Hepatocyte (in vitro differentiated cells): ENCODE measurements at regions not wholly inside any gene's neighbourhood (a gene's known extent, or its start where the extent isn't known, plus 50 kb on each side); places are given as distances from the start of the nearest gene placed in this dataset.
"Not testable (repeated sequence)": the region's sequence is repeated elsewhere in the genome, so short reads cannot be mapped to it uniquely, and the experiment has no call there.

Source experiments
- DNase-seq: peaks from one replicate; pipeline ENCODE4 v3.0.0-alpha.2; 2016; ENCODE audit warnings: low spot score
- H2AFZ ChIP-seq: fragments of 200-600 bp; sonication (generic); 2 replicates; pipeline ENCODE4 v1.6.0; 2016; ENCODE audit warnings: antibody characterized with exemption, mild to moderate bottlenecking
- H3K27ac ChIP-seq: fragments of 200-600 bp; sonication (generic); 2 replicates; pipeline ENCODE4 v1.5.1; 2016; ENCODE audit warnings: mild to moderate bottlenecking
- H3K27me3 ChIP-seq: fragments of 200-600 bp; sonication (generic); 2 replicates; pipeline ENCODE4 v1.6.1; 2016
- H3K36me3 ChIP-seq: fragments of 200-600 bp; sonication (generic); replicated peaks from 2 replicates; pipeline ENCODE4 v1.5.1; 2016; ENCODE audit warnings: low read depth; ENCODE audit not compliant: insufficient read depth
- H3K4me1 ChIP-seq: fragments of 200-600 bp; sonication (generic); 2 replicates; pipeline ENCODE4 v1.5.1; 2016; ENCODE audit warnings: mild to moderate bottlenecking, moderate library complexity; ENCODE audit not compliant: insufficient read depth
- H3K4me2 ChIP-seq: fragments of 200-600 bp; sonication (generic); 2 replicates; pipeline ENCODE4 v1.6.0; 2016
- H3K4me3 ChIP-seq: fragments of 200-600 bp; sonication (generic); 2 replicates; pipeline ENCODE4 v1.5.1; 2016; ENCODE audit warnings: mild to moderate bottlenecking
- H3K79me2 ChIP-seq: fragments of 200-600 bp; sonication (generic); 2 replicates; pipeline ENCODE4 v1.6.0; 2017; ENCODE audit warnings: mild to moderate bottlenecking
- H3K9me2 ChIP-seq: fragments of 200-600 bp; sonication (generic); replicated peaks from 2 replicates; pipeline ENCODE4 v1.6.0; 2017; ENCODE audit warnings: mild to moderate bottlenecking; ENCODE audit not compliant: insufficient read depth
- H3K9me3 ChIP-seq: fragments of 200-600 bp; sonication (generic); 2 replicates; pipeline ENCODE4 v1.5.1; 2016; ENCODE audit warnings: low read depth, mild to moderate bottlenecking
- H4K20me1 ChIP-seq: fragments of 200-600 bp; sonication (generic); 2 replicates; pipeline ENCODE4 v1.6.0; 2016; ENCODE audit warnings: mild to moderate bottlenecking; ENCODE audit not compliant: insufficient read depth, poor library complexity, severe bottlenecking
- CTCF ChIP-seq: fragments of 200-600 bp; sonication (generic); IDR thresholded peaks from 2 replicates; pipeline ENCODE4 v1.5.1; 2016; ENCODE audit warnings: antibody characterized with exemption, mild to moderate bottlenecking; ENCODE audit not compliant: poor library complexity
- EZH2 ChIP-seq: fragments of 200-600 bp; sonication (generic); IDR thresholded peaks from 2 replicates; pipeline ENCODE4 v1.6.1; 2016; ENCODE audit warnings: antibody characterized with exemption, mild to moderate bottlenecking, borderline replicate concordance
- EZH2phosphoT487 ChIP-seq: fragments of 200-600 bp; sonication (generic); IDR thresholded peaks from one replicate; pipeline ENCODE4 v1.6.1; 2018; ENCODE audit warnings: antibody characterized with exemption, mild to moderate bottlenecking, low read depth, moderate library complexity; ENCODE audit not compliant: unreplicated experiment, severe bottlenecking
- WGBS: methylation state at CpG from one replicate; pipeline ENCODE4 v1.1.6; 2016; ENCODE audit warnings: low lambda C conversion rate; ENCODE audit errors: missing lambda C conversion rate; 5-methylcytosine and 5-hydroxymethylcytosine counted together

GRCh38 chrX:534804-535203 lies 95.8 kb upstream of the SHOX start:
- Histone ChIP-seq H3K27ac (no peak overlapping the region), H4K20me1 (no peaks in the 10 kb centered on the region), H3K79me2 (no peaks in the 10 kb centered on the region), H3K4me2 (no peak overlapping the region), H3K9me2 (no peaks in the 10 kb centered on the region), H3K27me3 (no peaks in the 10 kb centered on the region), H3K4me3 (no peak overlapping the region), H2AFZ (no peak overlapping the region), H3K36me3 (no peaks in the 10 kb centered on the region), H3K9me3 (no peaks in the 10 kb centered on the region), H3K4me1 (no peaks in the 10 kb centered on the region)
- TF ChIP-seq CTCF: no peak
- TF ChIP-seq EZH2phosphoT487: no peak
- DNase-seq: no peak

GRCh38 chrX:536616-537015 lies 94.0 kb upstream of the SHOX start:
- Histone ChIP-seq H3K79me2 (no peaks in the 10 kb centered on the region), H3K4me2 (no peak overlapping the region), H3K27me3 (no peaks in the 10 kb centered on the region), H4K20me1 (no peaks in the 10 kb centered on the region), H3K4me3 (no peak overlapping the region), H3K9me2 (no peaks in the 10 kb centered on the region), H3K27ac (no peak overlapping the region), H2AFZ (no peak overlapping the region), H3K9me3 (no peaks in the 10 kb centered on the region), H3K36me3 (no peaks in the 10 kb centered on the region), H3K4me1 (no peaks in the 10 kb centered on the region)
- no peak for DNase-seq
- WGBS: 90% methylated on average over 19 of the region's 19 CpGs
- TF ChIP-seq EZH2 (no peak), EZH2phosphoT487 (no peak), CTCF (no peak)

- no peaks in the 10 kb centered on the region for H3K36me3 ChIP-seq
- TF ChIP-seq EZH2: no peak
- no peak for TF ChIP-seq CTCF
- H4K20me1 ChIP-seq: no peaks in the 10 kb centered on the region
- no peak overlapping the region for H3K4me3 ChIP-seq
- no peak overlapping the region for H2AFZ ChIP-seq
- H3K9me2 ChIP-seq: no peaks in the 10 kb centered on the region
- H3K9me3 ChIP-seq: no peaks in the 10 kb centered on the region
- no peaks in the 10 kb centered on the region for H3K27me3 ChIP-seq
- no peak overlapping the region for H3K4me2 ChIP-seq
- H3K27ac ChIP-seq: no peak overlapping the region
- H3K79me2 ChIP-seq: no peaks in the 10 kb centered on the region
- no peaks in the 10 kb centered on the region for H3K4me1 ChIP-seq
- 93% methylated on average over 18 of the region's 18 CpGs for WGBS
- no peak for DNase-seq
These were observed 93.4 kb upstream of the SHOX start for GRCh38 chrX:537151-537550.

GRCh38 chrX:538311-538710 lies 92.3 kb upstream of the SHOX start:
- no peak overlapping the region for H2AFZ ChIP-seq
- H3K4me2 ChIP-seq: no peak overlapping the region
- DNase-seq: no peak
- no peak overlapping the region for H3K4me3 ChIP-seq
- no peaks in the 10 kb centered on the region for H3K9me3 ChIP-seq
- no peaks in the 10 kb centered on the region for H4K20me1 ChIP-seq
- TF ChIP-seq EZH2phosphoT487 (no peak), CTCF (no peak), EZH2 (no peak)
- H3K36me3 ChIP-seq: no peaks in the 10 kb centered on the region
- H3K4me1 ChIP-seq: no peaks in the 10 kb centered on the region
- H3K79me2 ChIP-seq: no peaks in the 10 kb centered on the region
- WGBS: 81% methylated on average over 11 of the region's 11 CpGs
- no peaks in the 10 kb centered on the region for H3K9me2 ChIP-seq
- no peak overlapping the region for H3K27ac ChIP-seq
- H3K27me3 ChIP-seq: no peaks in the 10 kb centered on the region

GRCh38 chrX:541006-541405 lies 89.6 kb upstream of the SHOX start:
- DNase-seq, H2AFZ ChIP-seq, H3K9me2 ChIP-seq, H3K4me2 ChIP-seq, H3K27ac ChIP-seq, H3K4me1 ChIP-seq, H3K27me3 ChIP-seq, H3K4me3 ChIP-seq, H3K9me3 ChIP-seq, H4K20me1 ChIP-seq, H3K79me2 ChIP-seq, H3K36me3 ChIP-seq: not testable (repeated sequence)
- WGBS: 86% methylated on average over 10 of the region's 10 CpGs
